Panc1 (cell line): ENCODE measurements at regions not wholly inside any gene's neighbourhood (a gene's known extent, or its start where the extent isn't known, plus 50 kb on each side); places are given as distances from the start of the nearest gene placed in this dataset.

Experiments used
- ATAC-seq: fragments of 200-7000 bp; cut with Tn5 transposase; 2 replicates; pipeline ENCODE4 v1.9.1; 2020; ENCODE audit warnings: mild to moderate bottlenecking, moderate library complexity
- BruUV-seq: library from RNA; stranded (reverse); fragments of 400-500 nt; replicated peaks from 2 replicates; lab custom pipeline; 2021; lab: Mats Ljungman, UMichigan
- CTCF ChIA-PET: fragments of 300-600 bp; sonication (Branson Sonifier 250); formaldehyde crosslinking; loops from one replicate; lab custom pipeline; 2022; ENCODE audit warnings: antibody characterized with exemption; lab: Charles Lee
- POLR2A ChIA-PET: fragments of 300-600 bp; sonication (Branson Sonifier 250); formaldehyde crosslinking; loops from one replicate; lab custom pipeline; 2022; ENCODE audit warnings: antibody characterized with exemption; lab: Charles Lee
- DNase-seq: peaks from one replicate; pipeline ENCODE4 v3.0.0-alpha.2; 2010; ENCODE audit warnings: low read depth, low spot score
- H3K27ac ChIP-seq: 2 replicates; pipeline ENCODE4 v1.5.1; 2011; ENCODE audit warnings: mild to moderate bottlenecking, low read length, inconsistent platforms
- H3K27me3 ChIP-seq: fragments of 200-500 bp; sonication (Bioruptor generic); 2 replicates; pipeline ENCODE4 v1.6.0; 2014; ENCODE audit warnings: low read length, inconsistent platforms; ENCODE audit not compliant: control insufficient read depth, insufficient read depth
- H3K36me3 ChIP-seq: fragments of 200-500 bp; sonication (Bioruptor generic); 2 replicates; pipeline ENCODE4 v1.5.1; 2014; ENCODE audit warnings: inconsistent platforms, mild to moderate bottlenecking, low read length, moderate library complexity; ENCODE audit not compliant: control insufficient read depth, insufficient read depth
- H3K4me1 ChIP-seq: 2 replicates; pipeline ENCODE4 v1.5.1; 2011; ENCODE audit warnings: inconsistent platforms, mild to moderate bottlenecking, low read length, moderate library complexity; ENCODE audit not compliant: control insufficient read depth, insufficient read depth
- H3K4me3 ChIP-seq, 2 experiments: 2 replicates each; pipeline ENCODE4 v1.5.1; 2011 to 2012; ENCODE audit warnings: low read depth in 2 of 2, low read length in 2 of 2, mild to moderate bottlenecking in 2 of 2, inconsistent platforms in 1 of 2, moderate library complexity in 1 of 2
- H3K9me3 ChIP-seq: fragments of 200-500 bp; sonication (Bioruptor generic); 2 replicates; pipeline ENCODE4 v1.5.1; 2014; ENCODE audit warnings: low read depth, mild to moderate bottlenecking, inconsistent platforms, low read length, moderate library complexity; ENCODE audit not compliant: control insufficient read depth, insufficient read depth
- POLR2AphosphoS5 ChIP-seq: IDR thresholded peaks from 2 replicates; pipeline ENCODE4 v1.6.1; 2012; ENCODE audit warnings: mild to moderate bottlenecking, low read depth, low read length, moderate library complexity
- REST ChIP-seq, 2 experiments: IDR thresholded peaks; 2 replicates each; pipeline ENCODE4 v1.6.1; 2011 to 2012; ENCODE audit warnings: low read depth in 2 of 2, control low read depth in 1 of 2, low read length in 1 of 2, mild to moderate bottlenecking in 1 of 2, moderate library complexity in 1 of 2; ENCODE audit not compliant: insufficient read depth in 1 of 2
- SIN3A ChIP-seq: IDR thresholded peaks from 2 replicates; pipeline ENCODE4 v1.6.1; 2012; ENCODE audit warnings: low read depth, mild to moderate bottlenecking, low read length, moderate library complexity, borderline replicate concordance; ENCODE audit not compliant: insufficient read depth
- TCF7L2 ChIP-seq: IDR thresholded peaks from 2 replicates; pipeline ENCODE4 v1.6.1; 2011; ENCODE audit warnings: mild to moderate bottlenecking, low read depth, low read length, inconsistent platforms
- in situ Hi-C: cut with HindIII; loops from 2 replicates; pipeline ENCODE4 v1.10.0; 2016; ENCODE audit warnings: low sequenced_read_pairs, low pct_unique_long_range_greater_than_20kb
- intact Hi-C: fragments of 100-400 bp; cut with micrococcal nuclease; formaldehyde crosslinking; loops from one replicate; pipeline ENCODE4 v1.10.0; 2022; ENCODE audit not compliant: unreplicated experiment
- TF ChIP-seq, protein P1 (sequence below): fragments of 450-650 bp; IDR thresholded peaks from 2 replicates; pipeline ENCODE4 v1.5.1; 2017; ENCODE audit warnings: mild to moderate bottlenecking

DNA sequence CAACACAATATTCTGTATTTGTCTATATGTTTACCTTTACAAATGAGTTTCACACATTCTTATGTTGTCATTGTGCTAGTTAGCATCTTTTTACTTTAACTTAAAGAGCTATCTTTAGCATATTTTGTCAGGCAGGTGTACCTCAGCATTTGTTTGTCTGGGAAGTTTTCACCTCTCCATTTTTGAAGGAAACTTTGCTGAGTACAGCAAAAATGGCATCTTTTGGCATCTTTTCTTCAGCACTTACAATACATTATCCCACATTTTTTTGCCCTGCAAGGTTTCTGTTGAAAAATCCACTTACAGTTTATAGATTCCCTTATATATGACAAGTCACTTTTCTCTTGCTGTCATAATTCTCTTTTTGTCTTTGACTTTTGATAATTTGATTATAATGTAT is 171.3 kb upstream of the XIRP2 start:
- Histone ChIP-seq H3K27me3 (no peaks in the 10 kb centered on the region), H3K36me3 (no peaks in the 10 kb centered on the region), H3K27ac (no peak overlapping the region), H3K4me1 (no peaks in the 10 kb centered on the region), H3K4me3 (no peak overlapping the region), H3K9me3 (no peaks in the 10 kb centered on the region)
- no TSS peak for BruUV-seq
- no peak for DNase-seq
- ChIA-PET CTCF (no interaction called here), POLR2A (no interaction called here)
- TF ChIP-seq REST (IDR thresholded peaks at IDR 0.05; ENCODE audit: insufficient read depth in 1 of 2, low read depth in 2 of 2, low read length in 1 of 2) (no peak), SIN3A (no peak), TCF7L2 (no peak), POLR2AphosphoS5 (no peak)
- TF ChIP-seq, protein P1, sequence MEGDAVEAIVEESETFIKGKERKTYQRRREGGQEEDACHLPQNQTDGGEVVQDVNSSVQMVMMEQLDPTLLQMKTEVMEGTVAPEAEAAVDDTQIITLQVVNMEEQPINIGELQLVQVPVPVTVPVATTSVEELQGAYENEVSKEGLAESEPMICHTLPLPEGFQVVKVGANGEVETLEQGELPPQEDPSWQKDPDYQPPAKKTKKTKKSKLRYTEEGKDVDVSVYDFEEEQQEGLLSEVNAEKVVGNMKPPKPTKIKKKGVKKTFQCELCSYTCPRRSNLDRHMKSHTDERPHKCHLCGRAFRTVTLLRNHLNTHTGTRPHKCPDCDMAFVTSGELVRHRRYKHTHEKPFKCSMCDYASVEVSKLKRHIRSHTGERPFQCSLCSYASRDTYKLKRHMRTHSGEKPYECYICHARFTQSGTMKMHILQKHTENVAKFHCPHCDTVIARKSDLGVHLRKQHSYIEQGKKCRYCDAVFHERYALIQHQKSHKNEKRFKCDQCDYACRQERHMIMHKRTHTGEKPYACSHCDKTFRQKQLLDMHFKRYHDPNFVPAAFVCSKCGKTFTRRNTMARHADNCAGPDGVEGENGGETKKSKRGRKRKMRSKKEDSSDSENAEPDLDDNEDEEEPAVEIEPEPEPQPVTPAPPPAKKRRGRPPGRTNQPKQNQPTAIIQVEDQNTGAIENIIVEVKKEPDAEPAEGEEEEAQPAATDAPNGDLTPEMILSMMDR, result no peak
- intact Hi-C loops, result no loop called here
- in situ Hi-C loops, result no loop called here
- no peak for ATAC-seq

DNA sequence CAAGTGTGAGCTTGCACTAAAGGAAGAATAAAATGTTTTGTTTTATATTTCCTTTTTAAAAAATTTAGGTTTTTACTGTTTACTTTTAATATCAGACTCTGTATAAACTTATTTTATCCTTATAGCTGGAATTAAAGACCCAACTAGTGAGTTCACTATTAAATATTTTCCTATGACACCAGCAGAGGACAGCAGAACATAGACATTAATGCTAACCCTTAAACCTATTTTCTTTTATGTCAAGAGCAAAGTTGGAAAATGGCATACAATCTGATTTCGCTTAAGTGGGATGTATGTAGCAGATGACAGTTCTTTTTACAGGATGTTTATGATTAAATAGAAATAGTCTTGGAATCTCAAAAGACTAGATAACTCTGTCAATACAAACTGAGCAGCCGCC is 188.2 kb upstream of the XIRP2 start:
- POLR2A ChIA-PET, result no interaction called here
- BruUV-seq, result no TSS peak
- intact Hi-C loops, result no loop called here
- no peaks in the 10 kb centered on the region for H3K27me3 ChIP-seq
- no peaks in the 10 kb centered on the region for H3K4me1 ChIP-seq
- in situ Hi-C loops, result no loop called here
- no peak overlapping the region for H3K4me3 ChIP-seq
- ATAC-seq (no peak), DNase-seq (peak; percentile 7)
- no peaks in the 10 kb centered on the region for H3K9me3 ChIP-seq
- no peak overlapping the region for H3K27ac ChIP-seq
- CTCF ChIA-PET, result no interaction called here
- TF ChIP-seq POLR2AphosphoS5, result no peak
- TF ChIP-seq, protein P1, result peak; percentile 47; the same call in 1 of the 2 replicates
- TF ChIP-seq TCF7L2, result no peak
- TF ChIP-seq REST (IDR thresholded peaks at IDR 0.05; ENCODE audit: insufficient read depth in 1 of 2, low read depth in 2 of 2, low read length in 1 of 2), result no peak
- no peaks in the 10 kb centered on the region for H3K36me3 ChIP-seq
